Endothelial cell of umbilical vein (primary cell): ENCODE measurements at regions not wholly inside any gene's neighbourhood (a gene's known extent, or its start where the extent isn't known, plus 50 kb on each side); places are given as distances from the start of the nearest gene placed in this dataset.

Source experiments
- EZH2 ChIP-seq: IDR thresholded peaks from 2 replicates; pipeline ENCODE4 v1.6.1; 2012; ENCODE audit warnings: borderline replicate concordance, low read depth, mild to moderate bottlenecking, moderate library complexity, low read length, inconsistent platforms; ENCODE audit not compliant: severe bottlenecking
- FOS ChIP-seq: IDR thresholded peaks from 2 replicates; pipeline ENCODE4 v1.6.1; 2011; ENCODE audit warnings: mild to moderate bottlenecking, low read length, moderate library complexity, borderline replicate concordance; ENCODE audit not compliant: insufficient read depth
- GATA2 ChIP-seq: IDR thresholded peaks from 2 replicates; pipeline ENCODE4 v1.7.0; 2011; ENCODE audit warnings: low read depth, mild to moderate bottlenecking, moderate library complexity, mixed read lengths, low read length; ENCODE audit not compliant: insufficient read length, insufficient read depth
- POLR2A ChIP-seq: IDR thresholded peaks from 2 replicates; pipeline ENCODE4 v1.6.1; 2012; ENCODE audit warnings: low read depth, mild to moderate bottlenecking, control low read depth, low read length
- POLR2AphosphoS5 ChIP-seq: IDR thresholded peaks from 2 replicates; pipeline ENCODE4 v1.6.1; 2012; ENCODE audit warnings: low read depth, mild to moderate bottlenecking, control low read depth, low read length, moderate library complexity; ENCODE audit not compliant: insufficient read depth
- TF ChIP-seq, protein P1 (sequence below), 2 donors: IDR thresholded peaks; 1 replicate in 1 of 2; 2 replicates in 1 of 2; pipeline ENCODE4 v1.5.1; 2011; ENCODE audit warnings: low read length in 2 of 2, mild to moderate bottlenecking in 2 of 2, moderate library complexity in 2 of 2, control low read depth in 1 of 2, inconsistent platforms in 1 of 2, low read depth in 1 of 2; ENCODE audit not compliant: insufficient read depth in 1 of 2; ENCODE audit errors: extremely low read depth in 1 of 2

DNA sequence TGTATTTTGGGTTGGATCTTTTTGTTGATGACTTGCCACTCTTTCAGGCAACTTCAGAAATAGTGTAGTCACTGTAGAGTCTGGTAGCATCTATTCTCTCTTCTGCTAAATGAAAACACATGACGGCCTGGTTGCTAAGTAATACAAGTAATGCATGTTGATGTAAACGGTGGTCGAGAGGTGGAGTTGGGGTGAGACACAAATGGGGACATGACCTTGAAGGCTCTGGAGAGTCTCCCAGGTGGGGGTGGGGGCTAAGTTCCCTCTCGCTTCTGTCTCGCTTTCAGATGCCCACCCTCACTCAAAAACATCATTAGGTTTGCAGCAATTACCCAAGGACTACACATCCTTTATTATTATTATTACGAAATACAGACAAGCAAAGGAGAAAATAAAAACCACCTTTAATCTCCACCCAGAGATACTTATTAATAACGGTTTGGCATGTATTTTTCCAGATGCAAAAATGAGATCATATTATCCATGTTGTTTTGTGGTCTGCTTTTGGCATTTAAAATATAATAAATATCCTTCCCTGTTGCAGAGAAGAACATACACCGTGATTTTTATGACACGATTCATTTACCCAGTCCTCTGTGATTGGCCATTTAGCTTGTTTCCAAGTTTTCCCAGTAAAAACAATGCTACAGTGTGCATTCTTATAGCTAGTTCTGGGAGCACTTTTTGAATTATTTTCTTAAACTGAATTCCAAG is 138.1 kb downstream of the MIS18A start:
- TF ChIP-seq, protein P1, sequence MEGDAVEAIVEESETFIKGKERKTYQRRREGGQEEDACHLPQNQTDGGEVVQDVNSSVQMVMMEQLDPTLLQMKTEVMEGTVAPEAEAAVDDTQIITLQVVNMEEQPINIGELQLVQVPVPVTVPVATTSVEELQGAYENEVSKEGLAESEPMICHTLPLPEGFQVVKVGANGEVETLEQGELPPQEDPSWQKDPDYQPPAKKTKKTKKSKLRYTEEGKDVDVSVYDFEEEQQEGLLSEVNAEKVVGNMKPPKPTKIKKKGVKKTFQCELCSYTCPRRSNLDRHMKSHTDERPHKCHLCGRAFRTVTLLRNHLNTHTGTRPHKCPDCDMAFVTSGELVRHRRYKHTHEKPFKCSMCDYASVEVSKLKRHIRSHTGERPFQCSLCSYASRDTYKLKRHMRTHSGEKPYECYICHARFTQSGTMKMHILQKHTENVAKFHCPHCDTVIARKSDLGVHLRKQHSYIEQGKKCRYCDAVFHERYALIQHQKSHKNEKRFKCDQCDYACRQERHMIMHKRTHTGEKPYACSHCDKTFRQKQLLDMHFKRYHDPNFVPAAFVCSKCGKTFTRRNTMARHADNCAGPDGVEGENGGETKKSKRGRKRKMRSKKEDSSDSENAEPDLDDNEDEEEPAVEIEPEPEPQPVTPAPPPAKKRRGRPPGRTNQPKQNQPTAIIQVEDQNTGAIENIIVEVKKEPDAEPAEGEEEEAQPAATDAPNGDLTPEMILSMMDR (IDR thresholded peaks at IDR 0.05; ENCODE audit: extremely low read depth in 1 of 2, insufficient read depth in 1 of 2, low read depth in 1 of 2, low read length in 2 of 2) = no peak
- no peak for TF ChIP-seq POLR2AphosphoS5
- no peak for TF ChIP-seq POLR2A
- no peak for TF ChIP-seq GATA2
- TF ChIP-seq FOS = no peak
- TF ChIP-seq EZH2 = no peak
